ENCODE measurements at regions not wholly inside any gene's neighbourhood (a gene's known extent, or its start where the extent isn't known, plus 50 kb on each side); places are given as distances from the start of the nearest gene placed in this dataset.

DNA sequence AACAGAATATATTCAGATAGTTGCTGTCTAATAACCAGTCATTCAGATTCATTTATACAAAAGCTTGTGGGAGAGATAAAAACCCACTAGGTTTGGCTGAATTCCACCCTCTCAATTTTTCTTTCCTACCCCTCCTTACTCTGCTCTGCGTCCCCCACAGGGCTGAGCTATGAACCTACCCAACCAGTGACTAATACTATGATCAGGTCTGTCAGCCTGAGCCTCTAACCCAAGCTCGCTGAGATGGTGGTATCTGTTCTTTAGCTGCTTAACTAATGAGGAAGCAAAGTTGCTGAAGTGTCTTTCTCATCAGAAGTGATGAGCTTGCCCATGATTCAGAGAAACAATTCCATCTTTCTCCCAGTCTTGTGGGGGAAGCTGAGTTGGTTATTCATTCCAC lies 248.7 kb upstream of the GPR26 start:
- POLR2A ChIA-PET = interaction anchor here (0.6 to 1.0 kb wide), 2 partner anchors 10 to 28 kb away, joined by 3 read pairs; no protein-coding TSS in a partner anchor
- CTCF ChIA-PET (ENCODE audit: low intra/inter-chr PET ratio) = no interaction called here
- DNase-seq (ENCODE audit: extremely low read depth in 1 of 4, low spot score in 3 of 4) (no peak), ATAC-seq (no peak), FAIRE-seq (no peak)
- Histone ChIP-seq H3K9me3 (replicated peaks; ENCODE audit: control insufficient read depth, insufficient read depth, low read depth, low read length) (no peaks in the 10 kb centered on the region), H3K9ac (ENCODE audit: insufficient read depth in 1 of 2, low read depth in 2 of 2, low read length in 2 of 2) (no peak overlapping the region), H3K27ac (ENCODE audit: extremely low read depth, low read depth, low read length) (no peak overlapping the region), H3K4me3 (no peak overlapping the region), H3K79me2 (ENCODE audit: control insufficient read depth, insufficient read depth, low read length) (no peaks in the 10 kb centered on the region), H4K20me1 (replicated peaks; ENCODE audit: control insufficient read depth, insufficient read depth, low read length) (no peaks in the 10 kb centered on the region), H2AFZ (ENCODE audit: low read depth, low read length) (no peak overlapping the region), H3K9me1 (ENCODE audit: control insufficient read depth, insufficient read depth, low read length) (no peaks in the 10 kb centered on the region), H3K4me2 (ENCODE audit: insufficient read depth, low read length) (no peak overlapping the region), H3K27me3 (ENCODE audit: control insufficient read depth in 2 of 2, insufficient read depth in 2 of 2, low read length in 2 of 2) (no peaks in the 10 kb centered on the region), H3K36me3 (ENCODE audit: control insufficient read depth, insufficient read depth, low read length) (no peaks in the 10 kb centered on the region), H3K4me1 (replicated peaks in 1 of 2; ENCODE audit: control insufficient read depth in 2 of 2, insufficient read depth in 2 of 2, low read length in 2 of 2) (no peaks in the 10 kb centered on the region)
- intact Hi-C loops (cut with micrococcal nuclease) (no loop called here), in situ Hi-C loops (cut with MboI) (no loop called here)
- BruUV-seq (replicated peaks) = no TSS peak
- 0% methylated on average over 2 of the region's 2 CpGs for WGBS (ENCODE audit: insufficient coverage, low coverage, missing lambda C conversion rate)
- TF ChIP-seq ZFX (CRISPR knock-in tag; IDR thresholded peaks at IDR 0.05) (no peak), BCLAF1 (IDR thresholded peaks at IDR 0.05; ENCODE audit: borderline replicate concordance in 1 of 2, control insufficient read depth in 1 of 2, low read depth in 2 of 2, low read length in 1 of 2) (no peak), ZNF561 (CRISPR knock-in tag; conservative IDR thresholded peaks at IDR 0.05) (no peak), BDP1 (IDR thresholded peaks at IDR 0.05; ENCODE audit: insufficient read depth, insufficient read length) (no peak), GATA2 (CRISPR knock-in tag; IDR thresholded peaks at IDR 0.05) (no peak)
- TF ChIP-seq, protein P1, sequence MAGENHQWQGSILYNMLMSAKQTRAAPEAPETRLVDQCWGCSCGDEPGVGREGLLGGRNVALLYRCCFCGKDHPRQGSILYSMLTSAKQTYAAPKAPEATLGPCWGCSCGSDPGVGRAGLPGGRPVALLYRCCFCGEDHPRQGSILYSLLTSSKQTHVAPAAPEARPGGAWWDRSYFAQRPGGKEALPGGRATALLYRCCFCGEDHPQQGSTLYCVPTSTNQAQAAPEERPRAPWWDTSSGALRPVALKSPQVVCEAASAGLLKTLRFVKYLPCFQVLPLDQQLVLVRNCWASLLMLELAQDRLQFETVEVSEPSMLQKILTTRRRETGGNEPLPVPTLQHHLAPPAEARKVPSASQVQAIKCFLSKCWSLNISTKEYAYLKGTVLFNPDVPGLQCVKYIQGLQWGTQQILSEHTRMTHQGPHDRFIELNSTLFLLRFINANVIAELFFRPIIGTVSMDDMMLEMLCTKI (IDR thresholded peaks at IDR 0.05; ENCODE audit: partially characterized antibody) = no peak
- TF ChIP-seq, protein P2, sequence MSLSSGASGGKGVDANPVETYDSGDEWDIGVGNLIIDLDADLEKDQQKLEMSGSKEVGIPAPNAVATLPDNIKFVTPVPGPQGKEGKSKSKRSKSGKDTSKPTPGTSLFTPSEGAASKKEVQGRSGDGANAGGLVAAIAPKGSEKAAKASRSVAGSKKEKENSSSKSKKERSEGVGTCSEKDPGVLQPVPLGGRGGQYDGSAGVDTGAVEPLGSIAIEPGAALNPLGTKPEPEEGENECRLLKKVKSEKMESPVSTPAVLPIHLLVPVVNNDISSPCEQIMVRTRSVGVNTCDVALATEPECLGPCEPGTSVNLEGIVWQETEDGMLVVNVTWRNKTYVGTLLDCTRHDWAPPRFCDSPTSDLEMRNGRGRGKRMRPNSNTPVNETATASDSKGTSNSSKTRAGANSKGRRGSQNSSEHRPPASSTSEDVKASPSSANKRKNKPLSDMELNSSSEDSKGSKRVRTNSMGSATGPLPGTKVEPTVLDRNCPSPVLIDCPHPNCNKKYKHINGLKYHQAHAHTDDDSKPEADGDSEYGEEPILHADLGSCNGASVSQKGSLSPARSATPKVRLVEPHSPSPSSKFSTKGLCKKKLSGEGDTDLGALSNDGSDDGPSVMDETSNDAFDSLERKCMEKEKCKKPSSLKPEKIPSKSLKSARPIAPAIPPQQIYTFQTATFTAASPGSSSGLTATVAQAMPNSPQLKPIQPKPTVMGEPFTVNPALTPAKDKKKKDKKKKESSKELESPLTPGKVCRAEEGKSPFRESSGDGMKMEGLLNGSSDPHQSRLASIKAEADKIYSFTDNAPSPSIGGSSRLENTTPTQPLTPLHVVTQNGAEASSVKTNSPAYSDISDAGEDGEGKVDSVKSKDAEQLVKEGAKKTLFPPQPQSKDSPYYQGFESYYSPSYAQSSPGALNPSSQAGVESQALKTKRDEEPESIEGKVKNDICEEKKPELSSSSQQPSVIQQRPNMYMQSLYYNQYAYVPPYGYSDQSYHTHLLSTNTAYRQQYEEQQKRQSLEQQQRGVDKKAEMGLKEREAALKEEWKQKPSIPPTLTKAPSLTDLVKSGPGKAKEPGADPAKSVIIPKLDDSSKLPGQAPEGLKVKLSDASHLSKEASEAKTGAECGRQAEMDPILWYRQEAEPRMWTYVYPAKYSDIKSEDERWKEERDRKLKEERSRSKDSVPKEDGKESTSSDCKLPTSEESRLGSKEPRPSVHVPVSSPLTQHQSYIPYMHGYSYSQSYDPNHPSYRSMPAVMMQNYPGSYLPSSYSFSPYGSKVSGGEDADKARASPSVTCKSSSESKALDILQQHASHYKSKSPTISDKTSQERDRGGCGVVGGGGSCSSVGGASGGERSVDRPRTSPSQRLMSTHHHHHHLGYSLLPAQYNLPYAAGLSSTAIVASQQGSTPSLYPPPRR (CRISPR knock-in tag; IDR thresholded peaks at IDR 0.05; ENCODE audit: borderline replicate concordance) = no peak
- TF ChIP-seq, protein P3, sequence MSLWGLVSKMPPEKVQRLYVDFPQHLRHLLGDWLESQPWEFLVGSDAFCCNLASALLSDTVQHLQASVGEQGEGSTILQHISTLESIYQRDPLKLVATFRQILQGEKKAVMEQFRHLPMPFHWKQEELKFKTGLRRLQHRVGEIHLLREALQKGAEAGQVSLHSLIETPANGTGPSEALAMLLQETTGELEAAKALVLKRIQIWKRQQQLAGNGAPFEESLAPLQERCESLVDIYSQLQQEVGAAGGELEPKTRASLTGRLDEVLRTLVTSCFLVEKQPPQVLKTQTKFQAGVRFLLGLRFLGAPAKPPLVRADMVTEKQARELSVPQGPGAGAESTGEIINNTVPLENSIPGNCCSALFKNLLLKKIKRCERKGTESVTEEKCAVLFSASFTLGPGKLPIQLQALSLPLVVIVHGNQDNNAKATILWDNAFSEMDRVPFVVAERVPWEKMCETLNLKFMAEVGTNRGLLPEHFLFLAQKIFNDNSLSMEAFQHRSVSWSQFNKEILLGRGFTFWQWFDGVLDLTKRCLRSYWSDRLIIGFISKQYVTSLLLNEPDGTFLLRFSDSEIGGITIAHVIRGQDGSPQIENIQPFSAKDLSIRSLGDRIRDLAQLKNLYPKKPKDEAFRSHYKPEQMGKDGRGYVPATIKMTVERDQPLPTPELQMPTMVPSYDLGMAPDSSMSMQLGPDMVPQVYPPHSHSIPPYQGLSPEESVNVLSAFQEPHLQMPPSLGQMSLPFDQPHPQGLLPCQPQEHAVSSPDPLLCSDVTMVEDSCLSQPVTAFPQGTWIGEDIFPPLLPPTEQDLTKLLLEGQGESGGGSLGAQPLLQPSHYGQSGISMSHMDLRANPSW (CRISPR knock-in tag; IDR thresholded peaks at IDR 0.05) = no peak
